ENCODE measurements at regions not wholly inside any gene's neighbourhood (a gene's known extent, or its start where the extent isn't known, plus 50 kb on each side); places are given as distances from the start of the nearest gene placed in this dataset.

DNA sequence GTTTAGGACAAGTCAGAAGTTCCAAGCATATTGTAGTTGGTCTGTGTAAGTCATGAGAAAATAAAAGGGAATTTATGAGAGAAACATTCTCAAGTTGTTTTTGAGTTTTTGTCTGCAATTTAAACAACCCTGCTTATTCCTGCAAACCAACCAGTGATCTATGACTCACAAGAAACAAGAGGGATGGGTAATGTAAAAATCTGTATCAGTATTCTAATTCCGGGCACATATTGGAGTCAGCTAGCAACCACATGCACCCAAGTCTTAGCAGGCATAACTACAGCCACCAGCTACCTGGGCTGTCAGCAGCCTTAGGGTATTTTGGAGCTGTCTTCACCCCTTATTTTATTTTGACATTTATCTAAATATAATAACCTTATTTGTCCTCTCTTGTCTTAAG is 128.7 kb upstream of the APC start:
- TF ChIP-seq, protein P1, sequence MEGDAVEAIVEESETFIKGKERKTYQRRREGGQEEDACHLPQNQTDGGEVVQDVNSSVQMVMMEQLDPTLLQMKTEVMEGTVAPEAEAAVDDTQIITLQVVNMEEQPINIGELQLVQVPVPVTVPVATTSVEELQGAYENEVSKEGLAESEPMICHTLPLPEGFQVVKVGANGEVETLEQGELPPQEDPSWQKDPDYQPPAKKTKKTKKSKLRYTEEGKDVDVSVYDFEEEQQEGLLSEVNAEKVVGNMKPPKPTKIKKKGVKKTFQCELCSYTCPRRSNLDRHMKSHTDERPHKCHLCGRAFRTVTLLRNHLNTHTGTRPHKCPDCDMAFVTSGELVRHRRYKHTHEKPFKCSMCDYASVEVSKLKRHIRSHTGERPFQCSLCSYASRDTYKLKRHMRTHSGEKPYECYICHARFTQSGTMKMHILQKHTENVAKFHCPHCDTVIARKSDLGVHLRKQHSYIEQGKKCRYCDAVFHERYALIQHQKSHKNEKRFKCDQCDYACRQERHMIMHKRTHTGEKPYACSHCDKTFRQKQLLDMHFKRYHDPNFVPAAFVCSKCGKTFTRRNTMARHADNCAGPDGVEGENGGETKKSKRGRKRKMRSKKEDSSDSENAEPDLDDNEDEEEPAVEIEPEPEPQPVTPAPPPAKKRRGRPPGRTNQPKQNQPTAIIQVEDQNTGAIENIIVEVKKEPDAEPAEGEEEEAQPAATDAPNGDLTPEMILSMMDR (IDR thresholded peaks at IDR 0.05): no peak
- no peak for TF ChIP-seq POLR2A (IDR thresholded peaks at IDR 0.05)

Data from heart left ventricle (tissue), 13 donors.